ENCODE measurements at regions not wholly inside any gene's neighbourhood (a gene's known extent, or its start where the extent isn't known, plus 50 kb on each side); places are given as distances from the start of the nearest gene placed in this dataset.
"Not testable (repeated sequence)": the region's sequence is repeated elsewhere in the genome, so short reads cannot be mapped to it uniquely, and the experiment has no call there.

- no peaks in the 10 kb centered on the region for H3K27me3 ChIP-seq (ENCODE audit: insufficient read depth, low read length)
- no peak overlapping the region for H3K9ac ChIP-seq (ENCODE audit: low read depth, low read length)
- H3K36me3 ChIP-seq (ENCODE audit: insufficient read depth, low read depth, low read length): no peaks in the 10 kb centered on the region
- H3K4me3 ChIP-seq (ENCODE audit: low read length): no peak overlapping the region
- H3K4me1 ChIP-seq (ENCODE audit: insufficient read depth, low read length): no peaks in the 10 kb centered on the region
- H3K9me3 ChIP-seq (ENCODE audit: insufficient read depth, low read depth, low read length): no peaks in the 10 kb centered on the region
- no peak overlapping the region for H3K27ac ChIP-seq (ENCODE audit: low read length)
These were observed 50.8 kb upstream of the BOD1L1 start for GRCh38 chr4:13678186-13678924.

GRCh38 chr4:13681570-13681969 lies 54.0 kb upstream of the BOD1L1 start:
- Histone ChIP-seq H3K27ac (ENCODE audit: low read length) (no peak overlapping the region), H3K36me3 (ENCODE audit: insufficient read depth, low read depth, low read length) (no peaks in the 10 kb centered on the region), H3K9ac (ENCODE audit: low read depth, low read length) (no peak overlapping the region), H3K4me1 (ENCODE audit: insufficient read depth, low read length) (no peaks in the 10 kb centered on the region), H3K4me3 (ENCODE audit: low read length) (no peak overlapping the region), H3K9me3 (ENCODE audit: insufficient read depth, low read depth, low read length) (no peaks in the 10 kb centered on the region), H3K27me3 (ENCODE audit: insufficient read depth, low read length) (no peaks in the 10 kb centered on the region)

- Histone ChIP-seq H3K9ac (ENCODE audit: low read depth, low read length) (no peak overlapping the region), H3K4me1 (ENCODE audit: insufficient read depth, low read length) (no peaks in the 10 kb centered on the region), H3K27ac (ENCODE audit: low read length) (no peak overlapping the region), H3K9me3 (ENCODE audit: insufficient read depth, low read depth, low read length) (no peaks in the 10 kb centered on the region; the same call in 1 of the 2 replicates), H3K27me3 (ENCODE audit: insufficient read depth, low read length) (no peaks in the 10 kb centered on the region), H3K4me3 (ENCODE audit: low read length) (no peak overlapping the region), H3K36me3 (ENCODE audit: insufficient read depth, low read depth, low read length) (no peaks in the 10 kb centered on the region)
These were observed 66.7 kb upstream of the BOD1L1 start for GRCh38 chr4:13694256-13694655.

GRCh38 chr4:13698296-13698695 lies 70.8 kb upstream of the BOD1L1 start:
- Histone ChIP-seq H3K36me3 (ENCODE audit: insufficient read depth, low read depth, low read length) (no peaks in the 10 kb centered on the region), H3K9ac (ENCODE audit: low read depth, low read length) (no peak overlapping the region), H3K27me3 (ENCODE audit: insufficient read depth, low read length) (no peaks in the 10 kb centered on the region), H3K4me1 (ENCODE audit: insufficient read depth, low read length) (no peaks in the 10 kb centered on the region), H3K9me3 (ENCODE audit: insufficient read depth, low read depth, low read length) (no peaks in the 10 kb centered on the region), H3K27ac (ENCODE audit: low read length) (no peak overlapping the region), H3K4me3 (ENCODE audit: low read length) (no peak overlapping the region)

GRCh38 chr4:13700021-13700857 lies 72.7 kb upstream of the BOD1L1 start:
- Histone ChIP-seq H3K4me1 (ENCODE audit: insufficient read depth, low read length) (no peaks in the 10 kb centered on the region), H3K27ac (ENCODE audit: low read length) (no peak overlapping the region)

GRCh38 chr4:13700858-13701140 lies 73.3 kb upstream of the BOD1L1 start:
- H3K36me3 ChIP-seq (ENCODE audit: insufficient read depth, low read depth, low read length); H3K9ac ChIP-seq (ENCODE audit: low read depth, low read length); H3K27ac ChIP-seq (ENCODE audit: low read length); H3K4me1 ChIP-seq (ENCODE audit: insufficient read depth, low read length); H3K27me3 ChIP-seq (ENCODE audit: insufficient read depth, low read length); H3K9me3 ChIP-seq (ENCODE audit: insufficient read depth, low read depth, low read length); H3K4me3 ChIP-seq (ENCODE audit: low read length): not testable (repeated sequence)

More at GRCh38 chr4:13700021-13700857, 72.7 kb upstream of the BOD1L1 start:
- Histone ChIP-seq H3K4me3 (ENCODE audit: low read length) (no peak overlapping the region), H3K36me3 (ENCODE audit: insufficient read depth, low read depth, low read length) (no peaks in the 10 kb centered on the region), H3K9me3 (ENCODE audit: insufficient read depth, low read depth, low read length) (no peaks in the 10 kb centered on the region), H3K27me3 (ENCODE audit: insufficient read depth, low read length) (no peaks in the 10 kb centered on the region), H3K9ac (ENCODE audit: low read depth, low read length) (no peak overlapping the region)

GRCh38 chr4:13701937-13702446 lies 74.5 kb upstream of the BOD1L1 start:
- H3K9me3 ChIP-seq (ENCODE audit: insufficient read depth, low read depth, low read length): no peaks in the 10 kb centered on the region
- H3K27ac ChIP-seq (ENCODE audit: low read length): no peak overlapping the region
- H3K9ac ChIP-seq (ENCODE audit: low read depth, low read length): no peak overlapping the region
- H3K36me3 ChIP-seq (ENCODE audit: insufficient read depth, low read depth, low read length): no peaks in the 10 kb centered on the region
- no peak overlapping the region for H3K4me3 ChIP-seq (ENCODE audit: low read length)
- H3K4me1 ChIP-seq (ENCODE audit: insufficient read depth, low read length): no peaks in the 10 kb centered on the region
- no peaks in the 10 kb centered on the region for H3K27me3 ChIP-seq (ENCODE audit: insufficient read depth, low read length)

- Histone ChIP-seq H3K27ac (ENCODE audit: low read length) (no peak overlapping the region), H3K27me3 (ENCODE audit: insufficient read depth, low read length) (no peaks in the 10 kb centered on the region), H3K9ac (ENCODE audit: low read depth, low read length) (no peak overlapping the region), H3K4me3 (ENCODE audit: low read length) (no peak overlapping the region), H3K36me3 (ENCODE audit: insufficient read depth, low read depth, low read length) (no peaks in the 10 kb centered on the region), H3K9me3 (ENCODE audit: insufficient read depth, low read depth, low read length) (no peaks in the 10 kb centered on the region), H3K4me1 (ENCODE audit: insufficient read depth, low read length) (no peaks in the 10 kb centered on the region)
These were observed 75.6 kb upstream of the BOD1L1 start for GRCh38 chr4:13703096-13703495.

GRCh38 chr4:13704035-13704434 lies 76.5 kb upstream of the BOD1L1 start:
- no peak overlapping the region for H3K4me3 ChIP-seq (ENCODE audit: low read length)
- H3K36me3 ChIP-seq (ENCODE audit: insufficient read depth, low read depth, low read length): no peaks in the 10 kb centered on the region
- no peaks in the 10 kb centered on the region for H3K27me3 ChIP-seq (ENCODE audit: insufficient read depth, low read length)
- no peak overlapping the region for H3K27ac ChIP-seq (ENCODE audit: low read length)
- no peaks in the 10 kb centered on the region for H3K9me3 ChIP-seq (ENCODE audit: insufficient read depth, low read depth, low read length)
- no peaks in the 10 kb centered on the region for H3K4me1 ChIP-seq (ENCODE audit: insufficient read depth, low read length)
- H3K9ac ChIP-seq (ENCODE audit: low read depth, low read length): no peak overlapping the region

GRCh38 chr4:13704761-13705160 lies 77.2 kb upstream of the BOD1L1 start:
- Histone ChIP-seq H3K9me3 (ENCODE audit: insufficient read depth, low read depth, low read length) (no peaks in the 10 kb centered on the region), H3K27me3 (ENCODE audit: insufficient read depth, low read length) (no peaks in the 10 kb centered on the region), H3K4me3 (ENCODE audit: low read length) (no peak overlapping the region), H3K9ac (ENCODE audit: low read depth, low read length) (no peak overlapping the region), H3K4me1 (ENCODE audit: insufficient read depth, low read length) (no peaks in the 10 kb centered on the region), H3K36me3 (ENCODE audit: insufficient read depth, low read depth, low read length) (no peaks in the 10 kb centered on the region), H3K27ac (ENCODE audit: low read length) (no peak overlapping the region)

GRCh38 chr4:13705521-13706041 lies 78.1 kb upstream of the BOD1L1 start:
- Histone ChIP-seq H3K4me3 (ENCODE audit: low read length) (no peak overlapping the region), H3K27me3 (ENCODE audit: insufficient read depth, low read length) (no peaks in the 10 kb centered on the region), H3K4me1 (ENCODE audit: insufficient read depth, low read length) (no peaks in the 10 kb centered on the region), H3K27ac (ENCODE audit: low read length) (no peak overlapping the region), H3K9me3 (ENCODE audit: insufficient read depth, low read depth, low read length) (no peaks in the 10 kb centered on the region), H3K9ac (ENCODE audit: low read depth, low read length) (no peak overlapping the region), H3K36me3 (ENCODE audit: insufficient read depth, low read depth, low read length) (no peaks in the 10 kb centered on the region)

- Histone ChIP-seq H3K4me1 (ENCODE audit: insufficient read depth, low read length) (no peaks in the 10 kb centered on the region), H3K36me3 (ENCODE audit: insufficient read depth, low read depth, low read length) (no peaks in the 10 kb centered on the region), H3K27ac (ENCODE audit: low read length) (no peak overlapping the region), H3K27me3 (ENCODE audit: insufficient read depth, low read length) (no peaks in the 10 kb centered on the region), H3K9me3 (ENCODE audit: insufficient read depth, low read depth, low read length) (no peaks in the 10 kb centered on the region), H3K4me3 (ENCODE audit: low read length) (no peak overlapping the region), H3K9ac (ENCODE audit: low read depth, low read length) (no peak overlapping the region)
These were observed 78.6 kb upstream of the BOD1L1 start for GRCh38 chr4:13706120-13706519.
